ENCODE measurements at regions not wholly inside any gene's neighbourhood (a gene's known extent, or its start where the extent isn't known, plus 50 kb on each side); places are given as distances from the start of the nearest gene placed in this dataset.

DNA sequence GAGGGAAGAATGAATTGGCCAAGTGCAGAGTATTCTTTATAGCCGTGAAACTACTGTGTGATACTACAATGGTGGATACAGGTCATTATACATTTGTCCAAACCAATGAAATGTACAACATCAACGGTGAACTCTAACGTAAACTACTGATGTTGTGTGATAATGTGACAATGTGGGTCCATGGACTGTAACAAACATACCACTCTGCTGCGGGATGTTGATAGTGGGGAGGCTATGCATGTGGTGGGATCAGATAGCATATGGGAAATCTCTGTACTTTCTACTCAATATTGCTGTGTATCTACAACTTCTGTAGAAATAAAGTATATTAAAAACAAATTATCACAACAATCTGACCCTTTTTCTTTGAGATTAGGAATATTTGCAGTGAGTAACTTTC lies 101.1 kb downstream of the TEX13C start:
- TF ChIP-seq CTCF (conservative IDR thresholded peaks at IDR 0.05 in 1 of 2, IDR thresholded peaks at IDR 0.05 in 1 of 2; ENCODE audit: low read depth in 1 of 2, low read length in 2 of 2) (no peak), EZH2 (IDR thresholded peaks at IDR 0.05; ENCODE audit: low read length, missing control alignments) (no peak)

All from fibroblast of lung (primary cell).